ENCODE measurements at regions not wholly inside any gene's neighbourhood (a gene's known extent, or its start where the extent isn't known, plus 50 kb on each side); places are given as distances from the start of the nearest gene placed in this dataset.
A peak's percentile ranks its signal among the peaks of the same experiment; 100 is the strongest.
"Not testable (repeated sequence)": the region's sequence is repeated elsewhere in the genome, so short reads cannot be mapped to it uniquely, and the experiment has no call there.

DNA sequence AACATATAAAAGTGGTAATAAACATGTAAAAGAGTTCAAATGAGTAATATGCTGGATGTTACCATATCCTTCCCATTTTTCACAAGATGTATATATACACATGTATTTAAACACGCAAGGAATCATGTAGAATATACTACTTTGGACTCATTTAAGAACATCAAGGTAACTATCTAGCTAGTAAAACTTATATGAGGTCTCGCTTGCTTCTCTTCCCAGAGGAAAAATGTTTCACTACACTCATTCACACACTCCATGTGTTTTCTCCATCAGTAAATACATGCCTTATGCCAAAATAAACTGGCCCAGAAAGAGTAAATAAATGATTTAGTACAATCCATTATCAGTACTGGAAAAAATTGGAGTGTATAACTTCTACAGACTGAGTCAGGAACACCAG is 229.2 kb upstream of the MME start:
- no peak for DNase-seq (ENCODE audit: low spot score)
- intact Hi-C loops (cut with DNase I), result no loop called here
- no peak for ATAC-seq

- intact Hi-C loops (cut with DNase I), result no loop called here
- DNase-seq (ENCODE audit: low spot score) (no peak), ATAC-seq (no peak)
Observed at GRCh38 chr3:154849408-154849807, 230.7 kb upstream of the MME start.

GRCh38 chr3:154844863-154845262 is 235.3 kb upstream of the MME start:
- no peak for ATAC-seq
- no peak for DNase-seq (ENCODE audit: low spot score)

DNA sequence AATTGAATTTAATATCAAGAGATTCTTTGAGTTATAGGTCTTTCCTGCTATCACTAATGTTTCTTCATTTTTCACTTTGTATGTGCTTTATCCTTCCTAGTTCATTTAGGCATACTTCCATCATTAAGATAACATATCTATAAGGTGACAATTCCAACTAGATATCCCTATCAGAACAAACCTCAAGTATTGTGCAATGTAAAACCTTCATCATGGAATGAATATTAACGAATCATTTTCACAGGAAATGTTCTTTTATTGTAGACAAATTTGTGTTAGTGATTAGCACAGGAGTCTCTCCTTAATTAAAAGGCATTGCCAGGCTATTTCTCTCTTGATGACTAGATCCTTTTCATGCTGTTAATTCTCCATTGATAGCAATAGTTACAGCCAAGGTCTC is 236.5 kb upstream of the MME start:
- ATAC-seq (no peak), DNase-seq (ENCODE audit: low spot score) (no peak)
- intact Hi-C loops (cut with DNase I), result no loop called here

More at GRCh38 chr3:154844863-154845262, 235.3 kb upstream of the MME start:
- intact Hi-C loops (cut with DNase I), result no loop called here

DNA sequence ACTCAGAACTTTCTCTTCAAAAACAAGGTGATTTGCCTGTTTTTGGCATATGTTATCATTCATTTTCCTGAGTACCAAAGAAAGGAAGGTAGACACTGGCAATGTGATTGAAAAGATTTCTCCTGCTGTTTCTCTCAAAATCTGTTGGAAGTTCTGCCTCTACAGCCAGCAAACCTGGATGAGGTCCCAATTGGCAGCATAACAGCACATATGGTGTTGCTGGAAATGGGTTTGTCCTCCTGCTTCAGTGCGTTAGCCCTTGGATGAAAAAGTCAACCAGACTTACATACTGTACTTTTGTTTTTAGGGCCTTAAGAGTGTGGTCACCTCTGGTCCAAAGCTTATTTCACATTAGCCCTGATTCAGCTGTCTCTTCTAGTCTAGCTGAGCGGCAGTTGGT is 237.6 kb upstream of the MME start:
- no peak for ATAC-seq
- intact Hi-C loops (cut with DNase I), result no loop called here

DNA sequence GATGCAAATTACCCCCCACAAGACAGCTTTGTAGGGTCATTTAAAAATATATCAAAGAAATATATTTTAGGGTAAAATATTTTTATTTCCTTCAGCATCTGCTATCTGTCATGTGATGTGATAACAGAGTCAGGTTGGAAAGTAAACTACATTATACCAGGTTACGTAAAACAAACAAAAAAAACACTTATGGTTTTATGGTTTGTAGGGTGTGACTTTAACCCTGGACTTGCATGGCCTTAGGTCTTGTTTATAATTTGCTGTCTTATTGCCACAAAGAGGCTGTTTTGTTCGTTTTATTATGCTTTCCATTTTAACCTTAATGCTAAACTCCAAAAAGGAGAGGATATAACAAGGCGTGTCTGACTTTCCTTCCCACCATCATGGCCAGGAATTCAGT is 244.5 kb upstream of the MME start:
- DNase-seq (ENCODE audit: low spot score), result no peak
- ATAC-seq, result no peak
- intact Hi-C loops (cut with DNase I), result no loop called here

More for the DNA sequence above, 237.6 kb upstream of the MME start:
- DNase-seq (ENCODE audit: low spot score), result no peak

GRCh38 chr3:154834831-154835230 is 245.3 kb upstream of the MME start:
- ATAC-seq; DNase-seq (ENCODE audit: low spot score); intact Hi-C loops (cut with DNase I): not testable (repeated sequence)

- DNase-seq (ENCODE audit: low spot score) (no peak), ATAC-seq (no peak)
- intact Hi-C loops (cut with DNase I), result no loop called here
Observed at GRCh38 chr3:154829929-154830328, 250.2 kb upstream of the MME start.

DNA sequence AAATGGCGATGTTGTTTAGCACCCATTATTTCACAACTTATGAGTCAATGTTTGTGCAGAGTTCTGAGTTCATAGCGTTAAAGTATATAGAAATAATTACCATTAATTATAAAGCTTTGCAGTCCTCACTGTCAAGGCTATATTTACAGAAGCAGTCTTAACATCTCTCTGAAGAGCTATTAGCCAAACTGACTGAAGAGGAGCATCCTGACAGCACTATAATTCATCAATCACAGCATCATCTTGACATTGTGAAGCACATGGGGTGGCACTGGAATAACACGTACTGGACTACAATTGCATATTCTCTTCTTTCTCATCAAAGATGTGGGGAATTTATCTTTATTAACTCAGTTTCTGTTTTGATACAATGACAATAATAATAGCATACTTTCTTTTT is 260.6 kb upstream of the MME start:
- DNase-seq (ENCODE audit: low spot score), result no peak
- ATAC-seq, result no peak
- intact Hi-C loops (cut with DNase I), result no loop called here

DNA sequence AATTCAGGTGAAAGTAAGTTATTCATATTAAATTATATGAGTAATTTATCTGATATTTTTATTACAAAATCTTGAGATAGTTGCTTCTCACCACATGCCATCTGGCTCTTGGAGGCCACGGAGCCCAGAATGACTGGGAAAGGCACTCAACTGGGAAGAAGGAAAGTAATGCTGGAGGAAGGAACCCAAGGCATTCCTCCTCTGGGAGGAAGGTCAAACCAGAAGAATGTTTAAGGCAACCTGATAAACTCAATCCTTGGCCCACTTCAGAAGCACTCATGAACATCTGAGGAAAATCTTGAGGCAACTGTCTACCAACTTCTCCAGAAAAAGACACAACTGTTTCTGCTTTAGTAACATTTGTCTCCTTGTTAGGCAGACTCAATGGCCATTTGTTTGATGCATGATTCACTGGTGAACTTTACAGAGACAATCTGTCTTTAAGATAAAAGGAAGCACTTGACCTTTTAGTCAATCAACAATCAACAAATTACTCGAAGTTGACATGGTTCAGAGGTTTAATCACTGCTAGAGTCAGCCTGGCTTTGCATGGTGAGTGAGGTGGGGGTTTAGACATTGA is 261.4 kb upstream of the MME start:
- no peak for ATAC-seq
- intact Hi-C loops (cut with DNase I), result no loop called here
- DNase-seq (ENCODE audit: low spot score), result no peak

- DNase-seq (ENCODE audit: low spot score); intact Hi-C loops (cut with DNase I); ATAC-seq: not testable (repeated sequence)
Observed at GRCh38 chr3:154810017-154810416, 270.1 kb upstream of the MME start.

DNA sequence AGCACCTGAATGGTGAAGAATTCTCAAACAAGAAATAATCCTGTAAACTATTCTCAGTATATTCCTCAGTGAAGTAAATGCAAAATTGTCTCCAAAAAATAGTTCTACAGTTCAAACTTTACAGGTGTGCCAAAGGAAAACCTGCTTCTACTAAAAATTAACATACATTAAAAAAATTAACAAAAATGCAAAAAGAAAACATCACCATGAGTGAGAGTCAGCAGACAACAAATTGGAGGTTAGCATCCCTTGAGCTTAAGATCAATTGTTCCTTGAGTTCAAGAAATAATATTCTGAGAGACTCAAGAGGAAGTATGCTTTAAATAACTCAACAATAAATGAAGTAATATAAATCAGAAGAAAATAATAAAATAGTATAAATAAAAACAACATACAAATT is 278.4 kb upstream of the MME start:
- ATAC-seq, result no peak
- DNase-seq (ENCODE audit: low spot score), result no peak
- intact Hi-C loops (cut with DNase I), result no loop called here

GRCh38 chr3:154799800-154800199 is 280.3 kb upstream of the MME start:
- intact Hi-C loops (cut with DNase I), result no loop called here
- no peak for ATAC-seq
- no peak for DNase-seq (ENCODE audit: low spot score)

DNA sequence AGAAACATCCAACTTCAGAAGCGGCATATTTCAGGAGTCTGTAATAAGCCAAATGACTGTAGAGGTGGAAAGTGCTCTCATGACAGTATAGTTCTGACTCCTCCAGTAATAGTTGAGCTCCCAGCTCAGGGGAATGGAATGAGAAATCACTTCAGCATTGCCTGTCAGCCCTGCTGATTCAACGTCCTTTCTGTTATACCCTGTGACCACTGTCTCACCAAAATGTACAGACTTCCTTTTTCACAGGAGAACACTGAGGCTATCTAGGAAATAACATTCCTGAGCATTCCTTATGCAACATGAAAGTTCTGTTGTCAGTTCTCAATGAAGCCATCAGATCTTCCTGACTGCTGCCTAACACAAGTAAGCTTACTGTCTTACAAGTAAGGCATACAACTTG is 284.5 kb upstream of the MME start:
- intact Hi-C loops (cut with DNase I), result no loop called here
- ATAC-seq (peak; percentile 53), DNase-seq (ENCODE audit: low spot score) (no peak)

DNA sequence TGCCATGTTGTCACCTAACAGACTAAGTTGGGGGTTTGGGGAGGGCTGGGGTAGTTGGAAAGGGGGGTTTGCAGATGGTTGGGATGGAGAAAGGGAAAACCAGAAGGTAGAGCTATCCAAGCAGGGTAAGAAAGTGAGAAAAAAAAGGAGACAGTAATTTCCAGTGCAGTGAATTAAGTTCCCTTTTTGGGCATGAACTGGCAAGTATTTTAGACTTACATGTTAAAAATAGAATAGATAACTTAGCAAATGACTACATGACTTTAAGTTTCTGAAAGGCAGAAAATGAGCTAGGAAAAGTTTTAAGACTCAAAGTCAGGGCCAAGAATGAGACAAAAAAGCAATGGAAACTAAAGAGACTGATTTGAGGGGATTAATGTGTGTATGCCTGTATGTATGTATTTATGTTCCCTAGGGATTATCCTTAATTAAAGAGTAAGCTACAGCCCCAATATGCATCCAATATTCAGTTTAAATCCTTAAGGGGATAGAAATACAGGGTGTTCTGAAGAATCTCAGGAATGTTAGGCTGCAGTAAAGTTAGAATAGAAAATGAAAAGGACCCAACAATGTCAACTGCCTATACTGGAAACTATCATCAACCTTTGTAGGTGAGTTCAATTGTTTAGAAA is 285.2 kb upstream of the MME start:
- ATAC-seq (peak; percentile 36), DNase-seq (ENCODE audit: low spot score) (no peak)
- intact Hi-C loops (cut with DNase I), result no loop called here

DNA sequence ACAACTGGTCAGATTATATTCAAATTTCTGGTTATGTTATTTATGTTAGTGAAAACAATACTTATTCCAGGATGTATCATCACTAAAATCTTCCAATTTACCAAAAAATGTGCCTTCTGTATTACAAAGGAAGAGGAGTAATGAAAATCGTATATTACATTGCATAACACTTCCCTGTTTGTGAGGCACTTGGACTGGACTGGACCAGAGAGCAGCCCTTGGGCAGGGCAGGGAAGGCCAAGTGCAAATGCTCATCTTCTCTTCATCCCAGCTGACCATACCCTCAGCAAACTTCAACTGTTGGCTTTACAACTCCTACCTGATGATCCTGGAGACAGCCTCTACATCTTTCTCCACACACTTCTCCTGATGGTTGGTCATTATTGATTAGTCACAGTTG is 285.7 kb upstream of the MME start:
- DNase-seq (ENCODE audit: low spot score), result no peak
- ATAC-seq, result peak; percentile 74
- intact Hi-C loops (cut with DNase I), result no loop called here

DNA sequence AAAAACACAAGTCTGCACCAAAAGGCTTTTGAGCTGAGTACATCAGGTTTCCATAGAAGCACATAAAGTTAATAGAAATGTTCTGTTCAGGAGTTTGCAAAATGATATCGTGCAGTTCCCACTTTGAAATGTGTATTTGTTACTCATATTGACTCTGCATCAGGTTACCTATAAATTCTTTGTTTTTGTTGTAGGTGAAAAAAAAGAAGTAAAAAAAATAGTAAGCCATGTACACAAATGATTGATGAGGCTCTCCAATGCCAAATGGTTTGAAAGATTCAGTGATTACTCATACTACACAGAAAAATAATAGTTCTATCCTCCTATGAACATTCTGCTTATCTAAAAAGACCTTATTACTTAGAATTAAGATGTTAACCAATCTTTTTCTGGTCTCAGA is 287.3 kb upstream of the MME start:
- intact Hi-C loops (cut with DNase I), result no loop called here
- ATAC-seq (no peak), DNase-seq (ENCODE audit: low spot score) (no peak)

DNA sequence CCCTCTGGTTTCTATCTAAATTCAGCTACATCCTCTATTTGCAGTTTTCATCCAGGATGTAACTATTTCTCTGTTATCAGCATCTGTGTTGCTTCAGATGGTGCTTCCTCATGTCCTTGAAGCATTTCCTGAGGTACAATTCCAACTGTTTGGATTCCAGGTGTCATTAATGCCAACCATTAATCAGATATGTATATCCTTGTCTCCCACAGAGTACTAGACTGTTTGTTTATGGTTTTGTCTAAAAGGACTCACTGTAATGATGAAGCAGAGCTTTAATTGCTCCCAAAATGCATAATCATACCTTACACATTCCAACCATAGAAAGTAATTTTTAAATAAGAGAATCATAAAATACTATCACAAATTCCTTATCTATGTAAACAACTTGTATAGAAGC is 288.5 kb upstream of the MME start:
- ATAC-seq (no peak), DNase-seq (ENCODE audit: low spot score) (no peak)
- intact Hi-C loops (cut with DNase I), result no loop called here

DNA sequence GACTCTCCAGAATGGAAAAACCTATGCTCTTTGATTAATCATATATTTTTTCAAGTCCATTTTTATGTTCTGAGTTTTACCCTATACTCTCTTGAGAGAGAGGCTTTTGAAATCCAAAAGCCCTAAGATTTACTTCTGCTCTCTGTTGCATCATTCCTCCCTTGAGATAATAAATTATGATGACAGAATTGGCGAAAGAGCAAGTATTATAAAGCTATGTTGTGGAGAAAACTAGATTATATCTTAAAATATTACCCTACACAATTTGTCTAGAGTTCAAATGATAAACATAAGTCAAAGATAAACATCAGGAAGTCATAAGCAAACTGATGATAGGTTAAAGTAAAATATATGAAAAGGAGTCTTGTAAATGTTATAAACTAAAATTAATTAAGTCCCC is 293.4 kb upstream of the MME start:
- ATAC-seq, result no peak
- DNase-seq (ENCODE audit: low spot score), result no peak
- intact Hi-C loops (cut with DNase I), result no loop called here

- DNase-seq (ENCODE audit: low spot score), result no peak
- intact Hi-C loops (cut with DNase I), result no loop called here
- peak; percentile 85 for ATAC-seq
Observed at GRCh38 chr3:154783521-154783931, 296.6 kb upstream of the MME start.

DNA sequence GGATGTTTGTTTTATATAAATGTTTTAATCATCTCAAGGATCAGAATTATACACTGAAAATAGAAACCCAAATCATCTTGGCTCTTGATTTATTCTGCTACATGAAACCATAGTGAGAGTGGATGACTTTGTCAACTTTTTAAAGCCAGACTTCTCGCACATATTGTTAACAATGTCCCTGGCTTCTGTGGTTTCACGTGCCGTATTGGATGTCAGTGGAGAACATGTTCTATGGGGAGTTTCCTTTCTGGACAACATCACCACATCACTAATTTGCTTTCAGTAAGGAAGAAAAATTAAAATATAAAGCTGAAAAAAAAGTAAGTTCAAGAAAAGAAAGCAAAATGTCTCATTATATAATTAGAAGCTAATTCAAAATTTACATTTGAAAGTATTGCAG is 297.1 kb upstream of the MME start:
- intact Hi-C loops (cut with DNase I), result no loop called here
- DNase-seq (ENCODE audit: low spot score) (no peak), ATAC-seq (peak; percentile 37)

Measured in sciatic nerve (tissue), 2 donors.